ENCODE measurements at regions not wholly inside any gene's neighbourhood (a gene's known extent, or its start where the extent isn't known, plus 50 kb on each side); places are given as distances from the start of the nearest gene placed in this dataset.

GRCh38 chr21:28704746-28705145 lies 287.9 kb downstream of the LTN1 start:
- H3K27ac ChIP-seq (ENCODE audit: low read depth) = no peak overlapping the region
- DNase-seq (ENCODE audit: low spot score) = no peak
- no peak overlapping the region for H2AFZ ChIP-seq
- ATAC-seq = no peak
- no peaks in the 10 kb centered on the region for H3K36me3 ChIP-seq (ENCODE audit: insufficient read depth)
- H3K79me2 ChIP-seq (replicated peaks; ENCODE audit: insufficient read depth) = no peaks in the 10 kb centered on the region
- H3F3A ChIP-seq (replicated peaks; ENCODE audit: low read depth) = no peaks in the 10 kb centered on the region
- TF ChIP-seq POLR2AphosphoS5 (IDR thresholded peaks at IDR 0.05; ENCODE audit: low read depth) (no peak), ZNF462 (CRISPR knock-in tag; IDR thresholded peaks at IDR 0.05) (no peak), EZH2 (IDR thresholded peaks at IDR 0.05; ENCODE audit: low read depth, unreplicated experiment) (no peak), ZNF331 (CRISPR knock-in tag; IDR thresholded peaks at IDR 0.05; ENCODE audit: low read depth) (no peak)
- 0 out of 2 replicates have a peak, but pooled peaks cover 3% of the 10 kb centered on the region for H3K9me2 ChIP-seq (ENCODE audit: insufficient read depth)
- no peak overlapping the region for H3K4me2 ChIP-seq
- Mint-ChIP-seq H3K27ac (no peak overlapping the region), H3K36me3 (ENCODE audit: low read depth) (no peaks in the 10 kb centered on the region), H3K4me1 (no peaks in the 10 kb centered on the region), H3K27me3 (ENCODE audit: insufficient read depth, low read depth, poor library complexity) (no peaks in the 10 kb centered on the region), H3K9me3 (peaks cover 13% of the 10 kb centered on the region), H3K4me3 (no peak overlapping the region)
- no peak overlapping the region for H3K4me3 ChIP-seq
- H3K27me3 ChIP-seq (ENCODE audit: insufficient read depth) = no peaks in the 10 kb centered on the region
- no peaks in the 10 kb centered on the region for H4K20me1 ChIP-seq (replicated peaks; ENCODE audit: insufficient read depth)
- H3K4me1 ChIP-seq (ENCODE audit: insufficient read depth) = no peaks in the 10 kb centered on the region

- Histone ChIP-seq H2AFZ (no peak overlapping the region), H3K36me3 (ENCODE audit: insufficient read depth) (no peaks in the 10 kb centered on the region), H3K27ac (ENCODE audit: low read depth) (no peak overlapping the region), H3K4me2 (no peak overlapping the region), H3K4me1 (ENCODE audit: insufficient read depth) (no peaks in the 10 kb centered on the region), H3K4me3 (no peak overlapping the region), H3K9me2 (ENCODE audit: insufficient read depth) (0 out of 2 replicates have a peak, but pooled peaks cover 3% of the 10 kb centered on the region), H4K20me1 (replicated peaks; ENCODE audit: insufficient read depth) (no peaks in the 10 kb centered on the region), H3F3A (replicated peaks; ENCODE audit: low read depth) (no peaks in the 10 kb centered on the region), H3K27me3 (ENCODE audit: insufficient read depth) (no peaks in the 10 kb centered on the region), H3K79me2 (replicated peaks; ENCODE audit: insufficient read depth) (no peaks in the 10 kb centered on the region)
- Mint-ChIP-seq H3K27ac (no peak overlapping the region), H3K27me3 (ENCODE audit: insufficient read depth, low read depth, poor library complexity) (no peaks in the 10 kb centered on the region), H3K36me3 (ENCODE audit: low read depth) (no peaks in the 10 kb centered on the region), H3K4me3 (no peak overlapping the region), H3K9me3 (peaks cover 13% of the 10 kb centered on the region), H3K4me1 (no peaks in the 10 kb centered on the region)
- ATAC-seq (no peak), DNase-seq (ENCODE audit: low spot score) (no peak)
- no peak for TF ChIP-seq EZH2 (IDR thresholded peaks at IDR 0.05; ENCODE audit: low read depth, unreplicated experiment)
- no peak for TF ChIP-seq CTCF (conservative IDR thresholded peaks at IDR 0.05; ENCODE audit: low read depth in 2 of 2)
- no peak for TF ChIP-seq ZNF114 (CRISPR knock-in tag; IDR thresholded peaks at IDR 0.05)
- no peak for TF ChIP-seq ETS1 (IDR thresholded peaks at IDR 0.05)
- no peak for TF ChIP-seq REST (IDR thresholded peaks at IDR 0.05; ENCODE audit: unreplicated experiment)
- no peak for TF ChIP-seq CREB1 (CRISPR knock-in tag; IDR thresholded peaks at IDR 0.05; ENCODE audit: low read depth)
- TF ChIP-seq NANOG (IDR thresholded peaks at IDR 0.05; ENCODE audit: borderline replicate concordance) = no peak
These were observed 288.8 kb downstream of the LTN1 start for GRCh38 chr21:28703861-28704260.

Data from GM23338 (cell line).